GM21526 (cell line): ENCODE measurements at regions not wholly inside any gene's neighbourhood (a gene's known extent, or its start where the extent isn't known, plus 50 kb on each side); places are given as distances from the start of the nearest gene placed in this dataset.

ENCODE experiments used
- ATAC-seq: cut with Tn5 transposase; IDR thresholded peaks from one replicate; pipeline ENCODE4 v1.9.1; 2021; ENCODE audit warnings: moderate library complexity; ENCODE audit not compliant: unreplicated experiment, low FRiP score

DNA sequence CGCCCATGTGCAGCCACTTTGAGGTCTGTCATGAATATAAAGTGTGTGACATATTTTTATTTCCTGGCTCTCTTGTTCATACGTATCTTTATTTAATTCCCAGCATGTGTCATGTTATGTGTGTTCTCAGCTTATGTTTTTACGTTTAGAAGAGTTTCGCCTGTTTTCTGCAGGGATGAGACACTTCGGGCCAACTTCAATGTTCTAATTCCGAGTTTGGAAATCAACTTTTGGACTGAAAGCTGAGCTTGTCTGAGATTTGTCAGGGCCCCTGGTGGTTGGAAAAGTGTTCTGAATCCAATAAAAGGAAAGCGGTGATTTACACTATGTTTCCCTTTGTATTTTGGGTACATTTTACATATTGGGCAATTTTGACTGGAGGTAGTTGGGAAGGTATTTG lies 810.7 kb downstream of the TBC1D22A start:
- ATAC-seq: no peak

DNA sequence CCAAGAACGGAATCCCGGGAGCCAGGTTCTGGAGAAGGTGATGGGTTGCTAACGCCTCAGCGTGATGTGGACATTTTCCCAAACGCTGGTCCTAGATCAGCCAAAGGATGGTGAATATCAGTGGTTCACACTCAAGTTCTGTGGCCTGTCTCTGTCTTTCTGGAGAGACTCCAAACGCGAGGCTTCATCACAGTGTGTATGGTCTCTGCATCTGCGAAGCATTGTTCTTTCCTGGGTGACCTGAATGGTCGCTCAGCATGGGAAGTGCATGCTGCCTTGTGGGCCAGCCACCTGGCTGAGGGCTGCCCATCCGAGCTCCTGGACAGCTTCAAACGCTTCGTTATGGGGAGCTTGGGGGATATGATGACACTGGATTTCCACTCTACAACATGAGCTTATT lies 810.0 kb downstream of the TBC1D22A start:
- ATAC-seq: no peak

DNA sequence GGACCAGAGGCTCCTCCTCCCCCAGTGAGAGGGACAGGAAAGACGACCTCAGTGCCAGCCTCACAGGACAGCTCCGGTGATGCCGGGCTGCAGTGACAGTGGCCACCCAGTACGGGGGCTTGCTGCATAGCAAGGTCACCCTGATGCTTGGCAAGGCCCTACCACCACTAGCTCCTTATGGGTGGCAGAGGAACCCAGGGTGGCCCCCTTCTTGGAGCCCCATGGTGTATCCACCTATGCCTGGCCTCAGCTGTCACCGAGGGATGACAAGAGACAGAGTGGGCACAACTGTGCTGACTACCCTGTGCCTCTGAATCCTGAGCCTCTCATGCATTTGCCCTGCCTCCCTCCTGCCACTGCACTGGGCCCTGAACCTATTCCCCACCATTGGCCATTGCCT lies 809.2 kb downstream of the TBC1D22A start:
- no peak for ATAC-seq

DNA sequence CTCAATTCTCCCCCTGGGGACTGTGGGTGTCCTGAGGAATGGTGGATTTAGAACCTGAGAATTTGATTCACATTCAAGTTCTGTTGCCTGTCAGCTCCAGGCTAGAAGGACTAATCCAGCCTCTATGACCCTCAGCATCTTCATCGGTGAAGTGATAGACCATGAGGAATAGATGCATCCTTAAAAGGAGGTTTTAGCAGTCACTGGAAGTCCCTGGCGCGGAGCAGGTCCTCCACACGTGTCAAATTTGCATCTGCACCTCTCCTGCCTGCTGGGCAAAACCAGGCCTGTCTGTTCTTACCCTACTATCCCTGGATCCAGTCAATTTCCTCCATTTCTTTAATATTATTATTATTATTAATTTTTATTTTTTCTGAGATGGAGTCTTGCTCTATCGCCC lies 808.4 kb downstream of the TBC1D22A start:
- ATAC-seq: no peak

DNA sequence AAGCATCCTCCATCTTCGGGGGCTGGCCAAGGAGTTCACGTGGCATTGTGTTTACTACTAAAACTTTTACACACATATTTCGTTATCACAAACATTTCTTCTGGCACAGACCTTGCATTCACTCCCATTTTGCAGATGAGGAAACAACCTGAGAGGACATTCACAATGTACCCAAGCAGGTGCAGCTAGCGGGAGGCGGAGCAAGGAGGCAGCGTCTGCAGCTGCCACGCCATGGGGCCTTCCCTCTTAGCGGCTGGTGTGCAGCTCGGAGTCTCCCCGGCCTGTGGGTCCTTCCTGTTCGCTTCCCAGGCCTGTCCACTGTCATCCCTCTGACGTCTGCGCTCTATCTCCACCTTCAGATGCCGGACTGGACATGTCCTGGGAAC lies 807.8 kb downstream of the TBC1D22A start:
- ATAC-seq: no peak

DNA sequence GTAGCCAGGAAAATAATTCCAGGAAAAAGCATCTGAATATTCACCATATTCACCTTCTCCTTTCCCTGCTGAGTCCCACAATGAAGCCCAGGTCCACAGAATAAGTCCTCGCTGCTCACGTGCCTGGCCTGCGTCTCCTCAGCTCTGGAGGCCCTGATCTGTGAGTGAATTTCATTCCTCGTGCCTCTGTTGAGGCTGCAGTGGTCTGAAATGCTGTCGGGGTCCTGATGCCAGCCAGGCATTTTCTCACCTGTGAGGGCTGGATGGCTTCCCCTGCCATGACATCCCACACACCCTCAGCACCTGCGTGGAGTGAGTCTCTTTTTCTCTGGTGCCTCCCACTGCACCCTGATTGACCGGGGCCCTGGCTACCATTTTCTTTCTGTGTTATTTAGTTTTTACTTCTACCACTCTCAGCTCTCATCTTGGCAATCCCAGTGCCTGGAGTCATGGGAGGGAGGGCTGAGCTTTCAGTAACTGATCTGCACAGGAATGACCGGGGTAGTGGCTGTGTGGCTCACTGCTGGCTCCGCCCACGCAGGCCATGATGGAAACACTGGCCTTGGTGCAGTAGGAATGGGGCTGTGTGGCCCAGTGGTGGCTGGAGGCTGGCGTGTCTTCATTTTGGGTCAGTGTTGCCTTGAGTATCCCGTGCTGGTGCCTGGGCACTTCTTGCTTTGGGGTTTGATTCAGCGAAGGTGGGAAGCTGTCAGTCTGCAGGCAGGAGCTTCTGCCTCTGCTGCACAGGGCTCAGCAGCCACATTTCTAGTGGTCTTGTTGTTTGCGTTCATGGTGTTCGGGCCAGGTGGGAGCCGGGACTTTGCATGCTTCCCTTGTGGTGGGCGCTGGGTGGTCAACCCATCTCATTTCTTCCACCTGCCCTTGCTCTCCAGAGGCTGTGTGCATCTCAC lies 807.2 kb downstream of the TBC1D22A start:
- no peak for ATAC-seq

DNA sequence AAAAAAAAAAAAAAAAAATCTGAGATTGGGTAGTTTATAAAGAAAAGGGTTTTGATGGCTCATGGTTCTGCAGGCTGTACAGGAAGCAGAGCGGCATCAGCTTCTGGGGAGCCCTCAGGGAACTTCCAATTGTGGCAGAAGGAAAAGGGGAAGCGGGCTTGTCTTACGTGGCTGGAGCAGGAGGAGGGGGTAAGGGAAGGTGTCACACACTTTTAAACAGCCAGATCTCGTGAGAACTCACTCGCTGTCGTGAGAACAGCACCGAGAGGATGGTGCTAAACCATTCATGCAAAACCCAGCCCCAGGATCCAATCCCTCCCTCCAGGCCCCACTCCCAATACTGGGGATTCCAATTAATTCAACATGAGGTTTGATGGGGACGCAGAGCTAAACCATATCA lies 806.2 kb downstream of the TBC1D22A start:
- no peak for ATAC-seq

DNA sequence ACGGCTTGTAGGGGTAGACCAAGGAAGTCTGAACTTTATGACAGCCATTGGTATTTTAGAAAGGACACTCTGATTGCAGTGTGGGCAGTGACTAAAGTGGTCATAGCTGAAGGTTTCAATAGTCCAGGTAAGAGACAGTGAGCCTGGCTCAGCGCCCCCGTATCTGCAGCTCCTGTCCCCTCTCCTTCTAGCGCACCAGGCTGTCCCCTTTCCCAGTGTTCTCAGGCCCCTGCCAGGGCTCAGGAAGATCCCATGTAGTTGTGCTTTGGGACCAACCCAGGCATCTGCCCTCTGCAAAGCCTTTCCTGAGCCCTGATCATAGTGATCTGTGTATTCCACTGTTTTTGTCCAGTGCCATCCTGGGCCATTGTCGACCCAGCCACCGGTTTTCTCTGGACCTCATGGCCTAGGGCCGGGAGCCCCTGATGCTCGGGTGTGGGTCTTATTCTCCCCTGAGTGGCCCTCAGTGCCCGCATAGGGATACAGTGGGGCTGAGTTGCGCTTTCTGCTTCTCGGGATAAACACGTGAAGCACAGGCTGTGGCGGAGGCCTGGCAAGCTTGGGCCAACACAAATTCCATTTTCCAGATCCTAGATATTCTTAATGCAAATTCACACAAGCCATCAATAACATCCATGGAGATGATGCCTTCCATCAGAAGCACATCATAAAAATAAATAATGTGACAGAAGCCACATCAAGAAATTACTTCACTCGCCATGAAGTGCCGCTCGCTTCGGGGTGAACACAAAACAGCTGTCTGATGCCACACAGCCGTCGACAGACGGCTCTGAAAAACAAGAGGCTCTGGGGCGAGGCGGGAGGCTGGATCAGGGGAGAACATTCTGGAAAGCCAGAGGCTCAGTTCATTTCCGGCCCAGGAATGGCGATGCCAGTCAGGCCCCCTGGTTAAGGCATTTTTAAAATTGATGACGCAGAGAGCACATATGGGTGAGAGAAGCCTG lies 805.0 kb downstream of the TBC1D22A start:
- no peak for ATAC-seq

DNA sequence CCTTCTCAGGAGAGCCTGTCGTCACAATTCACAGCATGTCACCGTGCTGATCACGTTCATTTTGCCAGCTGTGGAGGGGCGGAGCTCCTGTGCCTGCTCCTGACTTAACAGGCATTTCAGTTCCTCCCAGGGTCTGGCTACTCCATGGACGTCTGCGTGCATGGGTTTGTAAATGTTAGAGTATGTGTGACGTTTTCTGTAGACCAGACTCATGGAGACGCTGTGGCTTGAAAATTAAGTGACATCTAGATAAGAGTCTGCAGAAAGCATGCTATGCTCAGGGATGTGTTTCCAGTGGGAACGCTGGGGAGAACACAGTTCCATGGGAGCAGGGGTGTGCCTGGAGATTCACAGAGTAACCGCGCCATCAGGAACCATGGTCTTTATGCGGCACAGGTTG lies 804.0 kb downstream of the TBC1D22A start:
- ATAC-seq: no peak

DNA sequence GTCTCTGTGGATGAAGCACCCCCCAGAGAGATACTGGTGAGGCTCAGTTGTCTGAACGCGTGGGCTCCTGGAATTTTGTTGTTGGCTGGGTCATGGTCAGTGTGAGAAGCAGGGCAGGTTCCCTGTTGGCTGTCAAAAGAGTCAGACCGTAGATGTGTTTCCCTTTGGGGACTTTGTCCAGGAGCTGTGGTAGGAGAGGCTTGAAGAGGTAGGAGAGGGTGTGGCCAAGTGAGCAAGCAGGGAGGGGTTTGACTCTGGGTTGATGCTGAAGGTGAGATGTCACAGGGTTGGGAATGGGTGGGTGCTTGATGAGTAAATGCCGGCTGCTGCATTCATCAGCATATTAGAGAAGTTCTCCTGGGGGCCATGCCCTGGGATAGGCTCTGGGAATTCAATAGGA lies 803.2 kb downstream of the TBC1D22A start:
- no peak for ATAC-seq

DNA sequence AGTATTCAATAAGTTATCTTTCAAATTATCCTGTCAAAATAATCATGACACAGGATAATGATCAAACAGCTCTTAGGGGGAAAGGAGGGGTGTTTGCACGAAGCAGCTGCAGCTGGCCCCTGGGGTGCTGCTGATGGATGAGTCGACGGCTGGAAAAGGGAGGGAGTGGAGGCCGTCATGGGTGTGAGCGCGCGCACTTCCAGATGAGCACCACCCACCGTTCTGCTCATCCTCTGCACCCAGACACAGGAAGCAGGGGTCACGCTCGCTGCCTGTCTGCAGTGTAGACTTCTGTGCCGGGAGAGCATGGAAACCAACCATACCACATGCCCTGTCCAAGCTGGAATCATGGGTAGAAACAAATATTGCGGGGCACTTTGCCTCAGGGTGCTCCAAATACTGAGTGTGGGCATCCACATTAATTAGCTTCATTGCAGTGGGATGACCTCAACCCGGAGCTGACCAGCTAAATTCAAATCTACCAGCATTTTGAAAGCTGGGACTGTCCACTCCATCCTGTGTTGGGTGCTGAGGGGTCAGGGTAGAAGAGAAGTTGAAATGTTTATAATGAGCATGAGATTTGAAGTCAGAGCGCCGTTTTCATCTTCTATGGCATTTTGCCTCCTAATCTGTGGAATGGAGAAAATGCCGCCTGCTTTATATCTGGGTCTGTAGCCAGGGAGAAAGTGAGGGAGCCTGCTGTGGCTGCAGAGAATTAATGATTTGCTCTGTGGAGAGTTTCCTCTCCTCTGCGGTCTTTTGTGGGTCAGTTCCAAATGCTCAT lies 802.4 kb downstream of the TBC1D22A start:
- ATAC-seq: no peak

DNA sequence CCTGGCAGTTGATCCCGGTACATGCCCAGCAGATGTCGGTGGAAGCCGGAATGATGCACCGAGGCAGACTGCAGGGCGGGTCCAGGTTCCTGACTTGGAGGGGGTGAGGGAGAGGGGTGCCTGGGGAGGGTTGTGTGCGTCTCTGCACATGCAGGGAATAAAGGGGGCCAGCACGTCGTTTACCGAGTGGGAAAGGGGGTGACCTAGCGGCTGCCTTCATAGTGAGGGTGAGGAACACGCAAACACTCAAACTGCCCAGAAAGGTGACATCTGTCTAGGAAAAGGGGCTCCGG lies 801.7 kb downstream of the TBC1D22A start:
- no peak for ATAC-seq

DNA sequence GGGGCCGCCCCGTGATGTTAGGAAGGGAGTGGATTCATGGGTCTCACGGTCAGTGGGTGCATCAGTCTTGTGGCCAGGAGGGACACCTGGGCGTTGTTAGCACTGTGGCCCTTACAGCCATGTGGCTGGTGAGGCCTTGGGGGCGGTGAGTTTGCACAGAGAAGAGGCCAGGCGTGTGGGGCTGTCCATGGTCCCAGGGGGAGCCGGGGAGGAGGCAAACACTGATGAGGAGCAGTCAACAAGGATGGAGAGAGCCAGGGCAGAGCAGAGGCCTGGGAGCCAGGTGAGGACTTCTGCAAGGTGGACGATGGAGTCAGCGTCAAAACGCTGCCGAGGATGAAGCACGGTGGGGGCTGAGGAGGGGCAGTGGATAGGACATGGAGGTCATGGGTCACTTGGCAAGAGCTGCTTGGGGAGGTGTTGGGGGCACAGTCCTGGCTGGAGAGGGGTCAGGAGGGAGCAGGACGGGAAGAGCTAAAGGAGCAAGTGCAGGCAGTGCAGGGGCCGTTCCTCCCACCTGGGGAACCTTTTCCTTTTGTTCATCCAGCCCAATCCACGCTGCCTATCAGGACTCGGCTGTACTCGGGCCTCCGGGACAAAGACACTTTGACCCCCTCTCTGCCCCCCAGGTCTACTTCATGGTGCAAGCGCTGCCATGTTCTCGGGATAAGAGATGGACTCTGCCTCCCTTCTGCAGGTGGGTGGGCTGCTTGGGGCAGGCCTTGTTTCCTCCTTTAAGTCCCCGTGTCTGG lies 801.1 kb downstream of the TBC1D22A start:
- ATAC-seq: no peak

DNA sequence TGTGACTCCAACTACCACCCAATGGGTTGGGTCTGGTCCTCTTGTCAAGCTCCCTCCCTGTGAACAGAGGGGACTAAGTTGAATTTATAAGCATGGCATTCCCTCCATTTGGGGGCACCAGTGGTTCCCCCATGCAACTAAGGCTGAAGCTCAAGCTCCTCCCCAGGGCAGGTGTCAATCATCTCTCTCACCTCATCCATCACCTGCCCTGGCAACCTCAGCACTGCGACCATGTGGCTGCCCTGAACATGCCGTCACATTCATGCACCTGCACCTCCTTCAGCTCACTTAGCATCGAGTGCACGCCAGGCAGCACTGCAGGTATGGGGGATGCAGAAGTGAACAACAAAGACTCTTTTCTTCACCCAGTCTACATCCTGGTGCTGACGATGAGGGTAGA lies 799.3 kb downstream of the TBC1D22A start:
- no peak for ATAC-seq

DNA sequence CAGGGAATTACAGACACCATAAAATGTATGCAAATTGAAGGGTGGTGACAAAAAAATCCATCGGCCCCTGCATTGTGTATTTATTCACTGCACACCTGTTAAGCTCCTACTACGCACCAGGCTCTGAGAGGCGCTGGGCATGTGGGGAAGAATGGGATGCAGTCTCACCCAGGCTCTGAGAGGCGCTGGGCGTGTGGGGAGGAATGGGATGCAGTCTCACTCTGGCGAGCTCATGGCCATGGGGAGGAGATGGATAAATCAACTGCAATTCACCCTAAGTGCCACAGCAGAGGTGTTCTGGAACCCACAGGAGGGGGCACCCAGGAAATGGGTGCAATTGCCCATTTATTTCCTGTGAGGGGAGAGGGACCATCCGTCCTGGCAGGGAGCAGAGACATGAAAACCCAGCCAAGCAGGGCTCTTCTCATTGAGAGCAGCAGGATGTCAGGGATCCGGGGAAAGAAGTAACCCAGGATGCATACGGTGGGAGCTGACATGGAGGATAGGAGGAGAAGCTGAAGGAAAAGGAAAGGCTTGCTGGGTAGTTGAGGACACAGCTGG lies 798.7 kb downstream of the TBC1D22A start:
- ATAC-seq: no peak

DNA sequence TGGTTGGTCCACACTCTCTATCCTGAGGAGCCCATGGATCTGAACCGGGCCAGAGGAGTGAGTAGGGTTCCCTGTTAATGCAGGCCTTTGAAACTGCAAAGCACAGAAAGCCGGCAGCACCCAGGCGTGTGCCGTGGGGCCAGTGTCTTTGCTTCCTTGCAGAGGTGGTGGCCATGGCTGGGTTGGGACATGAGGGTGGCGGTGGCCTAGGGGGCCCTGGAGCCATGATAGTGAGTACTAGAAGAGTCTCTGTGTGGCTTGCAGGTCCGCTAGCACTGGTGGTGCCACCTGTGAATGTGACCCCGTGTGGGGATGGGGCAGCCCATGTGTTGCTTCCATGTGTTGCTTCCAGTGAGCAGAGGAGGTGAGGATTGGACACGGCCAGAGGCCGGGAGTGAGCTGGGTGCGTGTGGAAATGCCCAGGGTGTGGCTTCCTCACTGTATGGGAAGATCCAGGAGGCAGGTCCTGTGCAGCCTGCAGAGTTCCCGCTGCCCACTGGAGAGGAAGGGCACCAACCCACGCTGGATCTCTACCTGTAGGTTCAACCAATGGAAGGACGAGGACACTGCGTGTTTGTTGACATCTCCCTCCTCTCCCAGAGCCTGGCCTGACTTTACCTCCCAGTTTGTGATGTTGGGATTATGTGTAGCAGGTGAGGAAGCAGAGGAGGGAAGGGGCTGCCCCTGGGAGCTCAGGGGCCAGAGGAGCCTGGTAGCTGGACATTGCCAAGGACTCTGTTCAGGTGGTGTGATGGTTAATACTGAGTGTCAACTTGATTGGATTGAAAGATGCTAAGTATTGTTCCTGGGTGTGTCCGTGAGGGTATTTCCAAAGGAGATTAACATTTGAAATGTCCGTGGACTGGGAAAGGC lies 796.6 kb downstream of the TBC1D22A start:
- no peak for ATAC-seq

DNA sequence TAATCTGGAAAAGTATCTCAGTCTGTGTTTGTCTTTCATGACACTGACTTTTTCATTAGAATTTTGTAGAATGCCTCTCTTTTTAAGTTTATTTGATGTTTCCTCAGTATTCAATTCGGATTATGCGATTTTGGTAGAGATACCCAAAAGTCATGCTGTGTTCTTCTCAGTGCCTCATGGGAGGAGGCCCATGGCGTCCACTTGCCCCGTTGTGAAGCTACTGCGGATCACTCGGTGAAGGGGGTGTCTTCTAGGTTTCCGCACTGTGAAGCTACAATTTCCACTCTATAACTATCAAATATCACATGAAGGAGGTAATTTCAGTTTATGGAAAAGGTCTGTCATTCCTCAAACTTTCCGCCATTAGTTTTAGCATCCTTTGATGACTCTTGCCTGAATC lies 794.0 kb downstream of the TBC1D22A start:
- no peak for ATAC-seq

DNA sequence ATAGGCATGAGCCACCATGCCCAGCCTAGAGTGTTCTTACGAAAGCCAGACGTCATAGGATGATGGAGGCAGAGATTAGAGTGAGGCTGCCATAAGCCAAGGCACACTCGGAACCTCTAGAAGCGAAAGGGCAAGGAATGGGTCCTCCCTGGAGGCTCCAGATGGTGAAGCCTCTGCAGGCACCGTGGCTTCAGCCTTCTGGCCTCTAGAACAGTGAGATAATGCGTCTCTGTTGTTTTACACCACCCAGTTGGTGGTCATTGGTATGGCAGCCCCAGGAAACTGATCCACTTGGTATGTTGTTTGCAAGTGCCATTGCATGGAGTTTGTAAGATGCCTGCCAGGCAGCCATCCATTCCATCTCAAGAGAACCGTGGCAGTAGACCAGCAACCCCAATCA lies 791.0 kb downstream of the TBC1D22A start:
- ATAC-seq: no peak
